ENCODE measurements at regions not wholly inside any gene's neighbourhood (a gene's known extent, or its start where the extent isn't known, plus 50 kb on each side); places are given as distances from the start of the nearest gene placed in this dataset.

DNA sequence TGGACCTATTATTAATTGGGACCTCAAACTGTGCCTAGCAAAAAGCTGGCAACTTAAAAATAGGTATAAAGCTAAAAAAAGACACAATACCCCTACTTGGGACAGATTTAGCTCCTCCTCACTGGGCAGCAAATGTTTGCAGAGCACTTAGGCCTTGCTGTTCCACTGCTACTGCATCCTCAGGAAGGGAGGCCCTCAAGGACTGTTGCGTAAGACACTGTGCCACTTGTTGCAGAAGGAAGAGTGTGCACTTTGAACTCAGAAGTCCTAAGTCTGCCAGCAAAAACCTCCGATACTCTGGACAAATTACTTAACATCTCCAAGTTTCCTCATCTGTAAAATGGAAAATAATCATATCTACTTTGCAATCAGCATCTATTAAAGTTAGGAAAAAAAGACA is 322.9 kb downstream of the BARHL2 start:
- TF ChIP-seq, protein P1, sequence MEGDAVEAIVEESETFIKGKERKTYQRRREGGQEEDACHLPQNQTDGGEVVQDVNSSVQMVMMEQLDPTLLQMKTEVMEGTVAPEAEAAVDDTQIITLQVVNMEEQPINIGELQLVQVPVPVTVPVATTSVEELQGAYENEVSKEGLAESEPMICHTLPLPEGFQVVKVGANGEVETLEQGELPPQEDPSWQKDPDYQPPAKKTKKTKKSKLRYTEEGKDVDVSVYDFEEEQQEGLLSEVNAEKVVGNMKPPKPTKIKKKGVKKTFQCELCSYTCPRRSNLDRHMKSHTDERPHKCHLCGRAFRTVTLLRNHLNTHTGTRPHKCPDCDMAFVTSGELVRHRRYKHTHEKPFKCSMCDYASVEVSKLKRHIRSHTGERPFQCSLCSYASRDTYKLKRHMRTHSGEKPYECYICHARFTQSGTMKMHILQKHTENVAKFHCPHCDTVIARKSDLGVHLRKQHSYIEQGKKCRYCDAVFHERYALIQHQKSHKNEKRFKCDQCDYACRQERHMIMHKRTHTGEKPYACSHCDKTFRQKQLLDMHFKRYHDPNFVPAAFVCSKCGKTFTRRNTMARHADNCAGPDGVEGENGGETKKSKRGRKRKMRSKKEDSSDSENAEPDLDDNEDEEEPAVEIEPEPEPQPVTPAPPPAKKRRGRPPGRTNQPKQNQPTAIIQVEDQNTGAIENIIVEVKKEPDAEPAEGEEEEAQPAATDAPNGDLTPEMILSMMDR (IDR thresholded peaks at IDR 0.05; ENCODE audit: low read depth, low read length) = no peak
- no peak for TF ChIP-seq EZH2phosphoT487 (IDR thresholded peaks at IDR 0.05; ENCODE audit: low read depth)

Measured in OCI-LY3 (cell line).